OCI-LY3 (cell line): ENCODE measurements at regions not wholly inside any gene's neighbourhood (a gene's known extent, or its start where the extent isn't known, plus 50 kb on each side); places are given as distances from the start of the nearest gene placed in this dataset.

Experiments
- EZH2phosphoT487 ChIP-seq: fragments of 200-600 bp; shearing (Covaris generic); IDR thresholded peaks from 2 replicates; pipeline ENCODE4 v1.6.1; 2018; ENCODE audit warnings: antibody characterized with exemption, mixed run types, low read depth
- TF ChIP-seq, protein P1 (sequence below): fragments of 200-600, 300-600 bp; sonication (generic); IDR thresholded peaks from 2 replicates; pipeline ENCODE4 v1.5.1; 2014; ENCODE audit warnings: antibody characterized with exemption, low read length, low read depth

DNA sequence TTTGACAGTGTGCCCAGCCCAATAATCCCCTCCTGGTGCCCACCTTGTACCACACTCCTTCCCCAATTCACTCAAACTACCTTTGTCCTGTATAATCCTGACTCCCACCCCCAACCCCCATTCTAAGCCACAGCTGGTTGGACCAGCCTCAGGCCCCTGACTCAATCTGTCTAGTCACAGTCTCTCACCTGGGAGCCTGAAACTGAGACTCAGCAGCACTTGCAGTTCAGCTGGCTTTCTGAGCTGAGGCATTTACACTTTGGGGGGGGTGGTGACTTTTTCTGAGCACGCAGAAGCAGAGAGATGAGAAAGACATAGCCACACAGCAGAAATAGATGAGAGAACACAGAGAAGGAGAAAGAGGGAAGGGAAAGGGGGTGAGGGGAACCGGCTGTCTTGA is 247.3 kb downstream of the MAN2A1 start:
- TF ChIP-seq, protein P1, sequence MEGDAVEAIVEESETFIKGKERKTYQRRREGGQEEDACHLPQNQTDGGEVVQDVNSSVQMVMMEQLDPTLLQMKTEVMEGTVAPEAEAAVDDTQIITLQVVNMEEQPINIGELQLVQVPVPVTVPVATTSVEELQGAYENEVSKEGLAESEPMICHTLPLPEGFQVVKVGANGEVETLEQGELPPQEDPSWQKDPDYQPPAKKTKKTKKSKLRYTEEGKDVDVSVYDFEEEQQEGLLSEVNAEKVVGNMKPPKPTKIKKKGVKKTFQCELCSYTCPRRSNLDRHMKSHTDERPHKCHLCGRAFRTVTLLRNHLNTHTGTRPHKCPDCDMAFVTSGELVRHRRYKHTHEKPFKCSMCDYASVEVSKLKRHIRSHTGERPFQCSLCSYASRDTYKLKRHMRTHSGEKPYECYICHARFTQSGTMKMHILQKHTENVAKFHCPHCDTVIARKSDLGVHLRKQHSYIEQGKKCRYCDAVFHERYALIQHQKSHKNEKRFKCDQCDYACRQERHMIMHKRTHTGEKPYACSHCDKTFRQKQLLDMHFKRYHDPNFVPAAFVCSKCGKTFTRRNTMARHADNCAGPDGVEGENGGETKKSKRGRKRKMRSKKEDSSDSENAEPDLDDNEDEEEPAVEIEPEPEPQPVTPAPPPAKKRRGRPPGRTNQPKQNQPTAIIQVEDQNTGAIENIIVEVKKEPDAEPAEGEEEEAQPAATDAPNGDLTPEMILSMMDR = no peak
- no peak for TF ChIP-seq EZH2phosphoT487
